Coronary artery (tissue), 2 donors: ENCODE measurements at regions not wholly inside any gene's neighbourhood (a gene's known extent, or its start where the extent isn't known, plus 50 kb on each side); places are given as distances from the start of the nearest gene placed in this dataset.
A peak's percentile ranks its signal among the peaks of the same experiment; 100 is the strongest.

Experiments used
- DNase-seq: peaks from one replicate; pipeline ENCODE4 v3.0.0-alpha.2; 2017; ENCODE audit warnings: low spot score
- H3K27ac ChIP-seq, 2 donors: fragments of 200-600 bp; sonication (generic); one replicate each; pipeline ENCODE4 v1.5.1; 2016 to 2019
- H3K4me3 ChIP-seq: fragments of 200-600 bp; sonication (generic); 2 replicates; pipeline ENCODE4 v1.5.1; 2016; ENCODE audit warnings: mild to moderate bottlenecking, moderate library complexity
- CTCF ChIP-seq: fragments of 200-600 bp; sonication (generic); IDR thresholded peaks from one replicate; pipeline ENCODE4 v1.5.1; 2019; ENCODE audit warnings: antibody characterized with exemption

GRCh38 chr13:111421216-111421615 is 100.8 kb downstream of the TEX29 start:
- DNase-seq = no peak
- no peak overlapping the region for H3K27ac ChIP-seq
- H3K4me3 ChIP-seq = no peak overlapping the region

GRCh38 chr13:111422348-111422747 is 101.9 kb downstream of the TEX29 start:
- H3K27ac ChIP-seq = no peak overlapping the region
- TF ChIP-seq CTCF = no peak
- DNase-seq = peak; percentile 41
- H3K4me3 ChIP-seq = no peak overlapping the region

More at GRCh38 chr13:111421216-111421615, 100.8 kb downstream of the TEX29 start:
- TF ChIP-seq CTCF = no peak

- no peak for TF ChIP-seq CTCF
- Histone ChIP-seq H3K4me3 (no peak overlapping the region), H3K27ac (no peak overlapping the region)
- peak; percentile 16 for DNase-seq
These were observed 102.8 kb downstream of the TEX29 start for GRCh38 chr13:111423168-111423785.

- TF ChIP-seq CTCF = no peak
These were observed 103.7 kb downstream of the TEX29 start for GRCh38 chr13:111424134-111424533.

GRCh38 chr13:111425326-111425725 is 104.9 kb downstream of the TEX29 start:
- no peak for DNase-seq
- TF ChIP-seq CTCF = no peak
- no peak overlapping the region for H3K27ac ChIP-seq
- H3K4me3 ChIP-seq = no peak overlapping the region

More at GRCh38 chr13:111424134-111424533, 103.7 kb downstream of the TEX29 start:
- no peak overlapping the region for H3K27ac ChIP-seq
- DNase-seq = no peak
- H3K4me3 ChIP-seq = no peak overlapping the region

GRCh38 chr13:111429064-111429558 is 108.7 kb downstream of the TEX29 start:
- no peak overlapping the region for H3K27ac ChIP-seq
- TF ChIP-seq CTCF = peak; percentile 26
- peak overlapping the region; percentile 17 for H3K4me3 ChIP-seq
- DNase-seq = no peak

- H3K27ac ChIP-seq = no peak overlapping the region
- H3K4me3 ChIP-seq = no peak overlapping the region
- DNase-seq = no peak
- TF ChIP-seq CTCF = no peak
These were observed 110.8 kb downstream of the TEX29 start for GRCh38 chr13:111431206-111431605.
